ENCODE measurements at regions not wholly inside any gene's neighbourhood (a gene's known extent, or its start where the extent isn't known, plus 50 kb on each side); places are given as distances from the start of the nearest gene placed in this dataset.

DNA sequence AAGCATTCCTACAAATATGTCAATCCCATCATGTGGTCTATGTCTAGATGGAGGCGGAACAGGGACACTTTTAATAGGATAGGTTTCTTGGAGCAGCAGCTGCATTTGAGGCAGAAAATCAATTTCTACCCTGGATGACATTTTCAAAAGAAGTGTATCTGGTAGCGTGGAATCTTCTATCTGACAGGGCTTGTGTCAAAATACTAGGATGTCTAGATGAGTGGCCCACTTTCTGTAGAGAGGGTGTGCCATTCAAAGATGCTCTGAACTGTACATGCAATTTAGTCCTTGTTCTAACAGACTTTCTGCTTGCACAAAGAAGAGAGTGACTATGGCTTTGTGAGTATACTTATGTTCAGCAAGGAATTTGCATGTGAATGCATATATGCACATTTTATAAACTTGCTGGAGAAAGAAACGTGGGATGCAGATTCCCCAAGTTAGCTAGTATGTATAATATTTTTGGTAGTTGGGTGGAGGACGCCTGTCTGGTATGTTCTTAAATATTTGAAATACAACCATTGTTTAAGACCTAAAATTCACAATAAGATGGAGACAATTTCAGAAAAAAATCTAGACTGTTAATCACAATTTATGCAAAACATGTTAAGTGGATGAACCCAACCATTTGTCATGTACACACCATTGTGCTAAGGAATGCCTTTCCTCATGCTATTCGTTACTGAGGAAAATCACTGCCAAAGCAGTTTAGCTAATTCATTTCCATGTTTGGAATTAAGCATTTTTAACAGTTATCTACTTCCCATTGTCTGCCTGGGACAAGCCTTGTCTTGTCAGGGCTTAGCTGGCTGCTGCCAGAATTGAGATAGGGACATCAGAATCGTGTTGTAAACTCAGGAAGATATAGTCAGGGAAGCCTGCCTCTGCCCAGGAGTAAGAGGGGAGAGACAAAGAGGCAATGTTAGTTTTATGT is 129.1 kb upstream of the MEF2C start:
- Histone ChIP-seq H3K4me3 (no peak overlapping the region), H3K27ac (no peak overlapping the region)
- no peak for DNase-seq (ENCODE audit: low spot score)
- TF ChIP-seq, protein P1, sequence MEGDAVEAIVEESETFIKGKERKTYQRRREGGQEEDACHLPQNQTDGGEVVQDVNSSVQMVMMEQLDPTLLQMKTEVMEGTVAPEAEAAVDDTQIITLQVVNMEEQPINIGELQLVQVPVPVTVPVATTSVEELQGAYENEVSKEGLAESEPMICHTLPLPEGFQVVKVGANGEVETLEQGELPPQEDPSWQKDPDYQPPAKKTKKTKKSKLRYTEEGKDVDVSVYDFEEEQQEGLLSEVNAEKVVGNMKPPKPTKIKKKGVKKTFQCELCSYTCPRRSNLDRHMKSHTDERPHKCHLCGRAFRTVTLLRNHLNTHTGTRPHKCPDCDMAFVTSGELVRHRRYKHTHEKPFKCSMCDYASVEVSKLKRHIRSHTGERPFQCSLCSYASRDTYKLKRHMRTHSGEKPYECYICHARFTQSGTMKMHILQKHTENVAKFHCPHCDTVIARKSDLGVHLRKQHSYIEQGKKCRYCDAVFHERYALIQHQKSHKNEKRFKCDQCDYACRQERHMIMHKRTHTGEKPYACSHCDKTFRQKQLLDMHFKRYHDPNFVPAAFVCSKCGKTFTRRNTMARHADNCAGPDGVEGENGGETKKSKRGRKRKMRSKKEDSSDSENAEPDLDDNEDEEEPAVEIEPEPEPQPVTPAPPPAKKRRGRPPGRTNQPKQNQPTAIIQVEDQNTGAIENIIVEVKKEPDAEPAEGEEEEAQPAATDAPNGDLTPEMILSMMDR (IDR thresholded peaks at IDR 0.05): no peak

DNA sequence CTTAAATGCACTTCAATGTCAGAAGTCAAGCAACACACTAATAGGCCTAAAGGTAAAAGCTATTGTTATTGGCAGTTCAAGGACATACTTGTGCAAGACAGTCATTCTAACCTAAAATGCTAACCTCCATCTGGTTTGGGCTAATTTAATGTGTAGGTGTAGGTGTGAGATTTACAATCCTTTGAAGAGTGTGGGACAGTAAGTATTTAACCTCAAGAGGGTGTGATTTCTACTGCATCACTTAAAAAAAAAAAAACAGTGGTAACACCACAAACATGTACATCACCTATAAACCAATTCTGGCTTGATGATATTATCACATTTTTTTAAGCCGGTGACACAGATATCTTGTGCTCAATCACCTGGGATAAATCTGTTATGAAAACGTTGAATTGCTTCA is 127.5 kb upstream of the MEF2C start:
- Histone ChIP-seq H3K27ac (no peak overlapping the region), H3K4me3 (no peak overlapping the region)
- DNase-seq (ENCODE audit: low spot score): no peak
- TF ChIP-seq, protein P1 (IDR thresholded peaks at IDR 0.05): no peak

DNA sequence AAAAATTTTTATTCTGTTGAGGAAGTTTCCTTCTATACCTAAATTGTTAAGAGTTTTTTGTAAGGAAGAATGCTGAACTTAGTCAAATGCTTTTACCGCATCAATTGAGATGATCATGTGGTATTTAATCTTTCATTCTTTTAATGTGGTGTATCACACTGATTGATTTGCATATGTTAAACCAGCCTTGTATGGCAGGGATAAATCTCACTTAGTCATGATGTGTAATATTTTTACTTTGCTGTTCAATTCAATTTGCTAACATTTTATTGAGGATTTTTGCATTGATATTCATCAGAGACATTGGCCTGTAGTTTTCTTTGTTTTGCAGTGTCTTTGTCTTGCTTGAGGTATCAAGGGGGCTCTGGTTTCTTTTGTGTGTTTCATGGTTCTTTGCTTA is 125.3 kb upstream of the MEF2C start:
- no peak overlapping the region for H3K4me3 ChIP-seq
- no peak overlapping the region for H3K27ac ChIP-seq
- no peak for DNase-seq (ENCODE audit: low spot score)
- TF ChIP-seq, protein P1 (IDR thresholded peaks at IDR 0.05): no peak

DNA sequence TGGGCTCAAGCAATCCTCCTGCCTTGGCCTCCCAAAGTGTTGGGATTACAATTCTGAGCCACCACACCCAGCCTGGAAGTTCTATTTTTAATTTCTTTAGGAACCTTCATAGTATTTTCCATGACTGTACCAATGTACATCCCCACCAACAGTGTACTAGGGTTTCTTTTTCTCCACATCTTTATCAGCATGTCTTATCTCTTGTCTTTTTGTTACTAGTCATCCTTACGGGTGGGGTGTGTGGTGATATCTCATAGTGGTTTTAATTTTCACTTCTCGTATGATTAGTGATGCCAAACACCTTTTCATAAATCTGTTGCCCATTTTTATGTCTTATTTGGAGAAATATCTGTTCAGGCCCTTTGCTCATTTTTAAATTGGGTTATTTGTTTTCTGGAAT is 123.0 kb upstream of the MEF2C start:
- no peak overlapping the region for H3K4me3 ChIP-seq
- DNase-seq (ENCODE audit: low spot score): no peak
- H3K27ac ChIP-seq: no peak overlapping the region
- TF ChIP-seq, protein P1 (IDR thresholded peaks at IDR 0.05): no peak

DNA sequence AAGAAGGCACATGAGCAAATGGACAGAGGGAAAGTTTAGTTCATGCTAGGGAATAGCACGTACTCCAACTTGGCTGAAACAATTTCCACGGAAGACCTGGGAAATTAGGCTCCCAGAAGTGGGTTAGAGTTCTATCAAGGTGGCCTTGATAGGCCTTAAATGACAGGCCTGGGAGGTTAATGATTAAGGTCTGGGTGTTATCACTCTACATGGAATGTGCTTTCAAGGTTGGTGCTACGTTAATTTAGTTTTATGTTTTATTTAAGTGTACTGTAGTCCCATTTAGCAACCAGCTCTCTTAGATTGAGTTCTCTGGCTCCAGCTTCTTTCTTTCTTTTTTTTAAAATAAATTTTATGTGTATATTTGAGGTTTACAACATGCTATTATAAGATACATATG is 121.4 kb upstream of the MEF2C start:
- TF ChIP-seq, protein P1 (IDR thresholded peaks at IDR 0.05): no peak
- Histone ChIP-seq H3K4me3 (no peak overlapping the region), H3K27ac (no peak overlapping the region)
- DNase-seq (ENCODE audit: low spot score): no peak

DNA sequence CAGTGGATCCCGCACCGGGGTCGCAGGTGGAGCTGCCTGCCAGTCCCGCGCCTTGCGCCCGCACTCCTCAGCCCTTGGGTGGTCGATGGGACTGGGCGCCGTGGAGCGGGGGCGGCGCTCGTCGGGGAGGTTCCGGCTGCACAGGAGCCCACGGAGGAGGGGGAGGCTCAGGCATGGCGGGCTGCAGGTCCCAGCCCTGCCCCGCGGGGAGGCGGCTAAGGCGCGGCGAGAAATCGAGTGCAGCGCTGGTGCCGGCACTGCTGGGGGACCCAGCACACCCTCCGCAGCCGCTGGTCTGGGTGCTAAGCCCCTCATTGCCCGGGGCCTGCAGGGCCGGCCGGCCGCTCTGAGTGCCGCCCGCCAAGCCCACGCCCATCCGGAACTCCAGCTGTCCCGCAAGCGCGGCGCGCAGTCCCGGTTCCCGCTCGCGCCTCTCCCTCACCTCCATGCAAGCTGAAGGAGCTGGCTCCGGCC is 120.6 kb upstream of the MEF2C start:
- DNase-seq (ENCODE audit: low spot score): no peak
- TF ChIP-seq, protein P1 (IDR thresholded peaks at IDR 0.05): no peak

DNA sequence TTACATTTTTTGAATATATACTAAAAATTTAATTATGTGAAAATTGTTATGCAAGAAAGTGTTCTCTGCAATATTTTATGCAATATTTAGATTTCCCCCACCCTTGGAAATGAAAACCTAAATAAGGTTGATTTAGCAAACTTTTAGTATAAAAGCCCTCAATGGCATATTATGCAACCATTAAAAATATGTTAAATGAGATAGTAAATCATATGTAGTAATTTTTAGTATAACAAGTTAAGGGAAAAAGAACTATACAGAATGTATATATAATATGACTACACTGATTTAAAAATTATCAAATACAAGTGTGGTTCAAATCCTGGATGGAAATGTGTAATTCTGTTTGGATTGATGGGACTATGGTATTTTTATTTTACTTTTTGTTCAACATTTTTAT is 116.9 kb upstream of the MEF2C start:
- Histone ChIP-seq H3K4me3 (no peak overlapping the region), H3K27ac (no peak overlapping the region)
- TF ChIP-seq, protein P1 (IDR thresholded peaks at IDR 0.05): no peak
- DNase-seq (ENCODE audit: low spot score): no peak

More for the DNA sequence above, 120.6 kb upstream of the MEF2C start:
- Histone ChIP-seq H3K27ac (no peak overlapping the region), H3K4me3 (no peak overlapping the region)
